ENCODE measurements at regions not wholly inside any gene's neighbourhood (a gene's known extent, or its start where the extent isn't known, plus 50 kb on each side); places are given as distances from the start of the nearest gene placed in this dataset.

- Histone ChIP-seq H3K4me1 (peaks cover 8% of the 10 kb centered on the region), H3K4me3 (no peak overlapping the region), H3K27ac (no peak overlapping the region), H3K79me2 (ENCODE audit: low read depth) (no peaks in the 10 kb centered on the region), H3K4me2 (no peak overlapping the region), H2AFZ (replicated peaks) (no peak overlapping the region), H3F3A (ENCODE audit: low read depth) (no peaks in the 10 kb centered on the region), H3K36me3 (no peaks in the 10 kb centered on the region), H3K27me3 (no peaks in the 10 kb centered on the region), H4K20me1 (ENCODE audit: low read depth) (no peaks in the 10 kb centered on the region), H3K9me3 (ENCODE audit: low read depth) (no peaks in the 10 kb centered on the region), H3K9ac (no peak overlapping the region)
- DNase-seq (ENCODE audit: low spot score): no peak
- H3K4me3 Mint-ChIP-seq: no peak overlapping the region
- no peak overlapping the region for H3K27ac Mint-ChIP-seq
- no peaks in the 10 kb centered on the region for H3K36me3 Mint-ChIP-seq
- no peaks in the 10 kb centered on the region for H3K9me3 Mint-ChIP-seq
- H3K4me1 Mint-ChIP-seq: peaks cover 9% of the 10 kb centered on the region
- TF ChIP-seq CTCF (IDR thresholded peaks at IDR 0.05) (no peak), EZH2 (IDR thresholded peaks at IDR 0.05) (no peak), EZH2phosphoT487 (IDR thresholded peaks at IDR 0.05) (no peak)
- peaks cover 5% of the 10 kb centered on the region for H3K27me3 Mint-ChIP-seq (ENCODE audit: insufficient read depth, low read depth)
Observed at GRCh38 chr5:116646611-116647289, 72.1 kb upstream of the SEMA6A start.

GRCh38 chr5:116645627-116646026, 71.0 kb upstream of the SEMA6A start:
- Histone ChIP-seq H3K27ac (no peak overlapping the region), H3K79me2 (ENCODE audit: low read depth) (no peaks in the 10 kb centered on the region), H3K36me3 (no peaks in the 10 kb centered on the region), H3K27me3 (no peaks in the 10 kb centered on the region), H3K9me3 (ENCODE audit: low read depth) (no peaks in the 10 kb centered on the region), H3K4me3 (no peak overlapping the region), H3K9ac (no peak overlapping the region), H4K20me1 (ENCODE audit: low read depth) (no peaks in the 10 kb centered on the region), H3K4me1 (no peaks in the 10 kb centered on the region), H3F3A (ENCODE audit: low read depth) (no peaks in the 10 kb centered on the region), H2AFZ (replicated peaks) (no peak overlapping the region), H3K4me2 (no peak overlapping the region)
- Mint-ChIP-seq H3K4me3 (no peak overlapping the region), H3K27ac (no peak overlapping the region), H3K36me3 (no peaks in the 10 kb centered on the region), H3K9me3 (no peaks in the 10 kb centered on the region), H3K4me1 (peaks cover 3% of the 10 kb centered on the region), H3K27me3 (ENCODE audit: insufficient read depth, low read depth) (peaks cover 5% of the 10 kb centered on the region)
- TF ChIP-seq EZH2phosphoT487 (IDR thresholded peaks at IDR 0.05) (no peak), EZH2 (IDR thresholded peaks at IDR 0.05) (no peak), CTCF (IDR thresholded peaks at IDR 0.05) (no peak)
- no peak for DNase-seq (ENCODE audit: low spot score)

- H3K79me2 ChIP-seq (ENCODE audit: low read depth): no peaks in the 10 kb centered on the region
- H3F3A ChIP-seq (ENCODE audit: low read depth): no peaks in the 10 kb centered on the region
- no peaks in the 10 kb centered on the region for H3K27me3 Mint-ChIP-seq (ENCODE audit: insufficient read depth, low read depth)
- TF ChIP-seq CTCF (IDR thresholded peaks at IDR 0.05): no peak
- no peak for TF ChIP-seq EZH2 (IDR thresholded peaks at IDR 0.05)
- no peak for TF ChIP-seq EZH2phosphoT487 (IDR thresholded peaks at IDR 0.05)
- H3K36me3 ChIP-seq: no peaks in the 10 kb centered on the region
- no peak overlapping the region for H3K4me3 Mint-ChIP-seq
- H3K4me1 Mint-ChIP-seq: no peaks in the 10 kb centered on the region
- no peaks in the 10 kb centered on the region for H3K9me3 ChIP-seq (ENCODE audit: low read depth)
- no peak overlapping the region for H3K27ac ChIP-seq
- no peaks in the 10 kb centered on the region for H3K27me3 ChIP-seq
- peaks cover 3% of the 10 kb centered on the region for H3K9me3 Mint-ChIP-seq
- no peak for DNase-seq (ENCODE audit: low spot score)
- no peak overlapping the region for H3K4me2 ChIP-seq
- H3K27ac Mint-ChIP-seq: no peak overlapping the region
- no peak overlapping the region for H2AFZ ChIP-seq (replicated peaks)
- no peak overlapping the region for H3K9ac ChIP-seq
- no peaks in the 10 kb centered on the region for H3K36me3 Mint-ChIP-seq
- no peaks in the 10 kb centered on the region for H4K20me1 ChIP-seq (ENCODE audit: low read depth)
- no peak overlapping the region for H3K4me3 ChIP-seq
- no peaks in the 10 kb centered on the region for H3K4me1 ChIP-seq
Observed at GRCh38 chr5:116640236-116640635, 65.6 kb upstream of the SEMA6A start.

Measured in neural progenitor cell (in vitro differentiated cells).